ENCODE measurements at regions not wholly inside any gene's neighbourhood (a gene's known extent, or its start where the extent isn't known, plus 50 kb on each side); places are given as distances from the start of the nearest gene placed in this dataset.

- intact Hi-C loops (cut with DNase I; ENCODE audit: low total_unique reads), result no loop called here
- Histone ChIP-seq H3K36me3 (no peaks in the 10 kb centered on the region), H3K4me1 (no peaks in the 10 kb centered on the region), H3K9me3 (no peaks in the 10 kb centered on the region), H3K4me3 (no peak overlapping the region), H3K27ac (no peak overlapping the region), H3K27me3 (no peaks in the 10 kb centered on the region)
- TF ChIP-seq, protein P1, sequence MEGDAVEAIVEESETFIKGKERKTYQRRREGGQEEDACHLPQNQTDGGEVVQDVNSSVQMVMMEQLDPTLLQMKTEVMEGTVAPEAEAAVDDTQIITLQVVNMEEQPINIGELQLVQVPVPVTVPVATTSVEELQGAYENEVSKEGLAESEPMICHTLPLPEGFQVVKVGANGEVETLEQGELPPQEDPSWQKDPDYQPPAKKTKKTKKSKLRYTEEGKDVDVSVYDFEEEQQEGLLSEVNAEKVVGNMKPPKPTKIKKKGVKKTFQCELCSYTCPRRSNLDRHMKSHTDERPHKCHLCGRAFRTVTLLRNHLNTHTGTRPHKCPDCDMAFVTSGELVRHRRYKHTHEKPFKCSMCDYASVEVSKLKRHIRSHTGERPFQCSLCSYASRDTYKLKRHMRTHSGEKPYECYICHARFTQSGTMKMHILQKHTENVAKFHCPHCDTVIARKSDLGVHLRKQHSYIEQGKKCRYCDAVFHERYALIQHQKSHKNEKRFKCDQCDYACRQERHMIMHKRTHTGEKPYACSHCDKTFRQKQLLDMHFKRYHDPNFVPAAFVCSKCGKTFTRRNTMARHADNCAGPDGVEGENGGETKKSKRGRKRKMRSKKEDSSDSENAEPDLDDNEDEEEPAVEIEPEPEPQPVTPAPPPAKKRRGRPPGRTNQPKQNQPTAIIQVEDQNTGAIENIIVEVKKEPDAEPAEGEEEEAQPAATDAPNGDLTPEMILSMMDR (IDR thresholded peaks at IDR 0.05), result no peak
- TF ChIP-seq POLR2AphosphoS5 (IDR thresholded peaks at IDR 0.05), result no peak
- no peak for TF ChIP-seq POLR2A (IDR thresholded peaks at IDR 0.05)
- no peak for DNase-seq (ENCODE audit: low spot score in 2 of 2)
Observed at GRCh38 chr13:89827552-89827951, 1519.9 kb upstream of the MIR17HG start.

- no peak overlapping the region for H3K27ac ChIP-seq
- intact Hi-C loops (cut with DNase I; ENCODE audit: low total_unique reads), result no loop called here
Observed at GRCh38 chr13:89828506-89828905, 1519.0 kb upstream of the MIR17HG start.

GRCh38 chr13:89831157-89831556 lies 1516.3 kb upstream of the MIR17HG start:
- Histone ChIP-seq H3K9me3 (no peaks in the 10 kb centered on the region), H3K27me3 (no peaks in the 10 kb centered on the region), H3K4me1 (no peaks in the 10 kb centered on the region), H3K36me3 (no peaks in the 10 kb centered on the region), H3K27ac (no peak overlapping the region), H3K4me3 (no peak overlapping the region)
- TF ChIP-seq, protein P1 (IDR thresholded peaks at IDR 0.05), result no peak
- TF ChIP-seq POLR2A (IDR thresholded peaks at IDR 0.05), result no peak
- TF ChIP-seq POLR2AphosphoS5 (IDR thresholded peaks at IDR 0.05), result no peak
- intact Hi-C loops (cut with DNase I; ENCODE audit: low total_unique reads), result no loop called here
- no peak for DNase-seq (ENCODE audit: low spot score in 2 of 2)

More at GRCh38 chr13:89828506-89828905, 1519.0 kb upstream of the MIR17HG start:
- Histone ChIP-seq H3K9me3 (no peaks in the 10 kb centered on the region), H3K27me3 (no peaks in the 10 kb centered on the region), H3K36me3 (no peaks in the 10 kb centered on the region), H3K4me3 (no peak overlapping the region), H3K4me1 (no peaks in the 10 kb centered on the region)
- TF ChIP-seq POLR2AphosphoS5 (IDR thresholded peaks at IDR 0.05) (no peak), POLR2A (IDR thresholded peaks at IDR 0.05) (no peak)
- TF ChIP-seq, protein P1 (IDR thresholded peaks at IDR 0.05), result no peak
- DNase-seq (ENCODE audit: low spot score in 2 of 2), result no peak

DNA sequence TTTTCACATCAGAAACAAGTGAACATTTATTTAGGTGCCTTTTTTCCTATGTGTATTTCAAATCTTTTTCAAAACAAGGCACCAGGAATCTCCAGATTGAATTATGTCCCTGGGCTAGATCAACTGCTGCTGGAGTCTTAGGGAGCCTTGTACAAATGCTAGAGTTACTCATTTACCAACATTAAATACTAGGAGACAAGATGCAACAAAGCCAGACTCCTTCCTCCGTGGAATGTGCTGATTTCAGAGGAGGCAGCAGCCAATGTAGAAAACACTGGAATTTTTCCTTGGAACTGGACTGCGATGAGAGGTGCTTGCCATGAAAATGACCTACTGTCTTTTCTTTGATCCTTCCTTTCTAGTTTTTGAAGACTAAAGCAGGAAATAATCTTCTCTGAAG lies 1514.7 kb upstream of the MIR17HG start:
- Histone ChIP-seq H3K4me3 (no peak overlapping the region), H3K27me3 (no peaks in the 10 kb centered on the region), H3K9me3 (no peaks in the 10 kb centered on the region), H3K36me3 (no peaks in the 10 kb centered on the region), H3K4me1 (no peaks in the 10 kb centered on the region), H3K27ac (no peak overlapping the region)
- no peak for DNase-seq (ENCODE audit: low spot score in 2 of 2)
- intact Hi-C loops (cut with DNase I; ENCODE audit: low total_unique reads), result no loop called here
- no peak for TF ChIP-seq POLR2AphosphoS5 (IDR thresholded peaks at IDR 0.05)
- TF ChIP-seq POLR2A (IDR thresholded peaks at IDR 0.05), result no peak
- TF ChIP-seq, protein P1 (IDR thresholded peaks at IDR 0.05), result no peak

GRCh38 chr13:89843621-89844020 lies 1503.9 kb upstream of the MIR17HG start:
- H3K27me3 ChIP-seq, result no peaks in the 10 kb centered on the region
- H3K4me3 ChIP-seq, result no peak overlapping the region
- DNase-seq (ENCODE audit: low spot score in 2 of 2), result no peak
- TF ChIP-seq POLR2A (IDR thresholded peaks at IDR 0.05), result no peak
- TF ChIP-seq, protein P1 (IDR thresholded peaks at IDR 0.05), result no peak
- no peak for TF ChIP-seq POLR2AphosphoS5 (IDR thresholded peaks at IDR 0.05)
- no peaks in the 10 kb centered on the region for H3K4me1 ChIP-seq
- H3K27ac ChIP-seq, result no peak overlapping the region
- no peaks in the 10 kb centered on the region for H3K36me3 ChIP-seq
- intact Hi-C loops (cut with DNase I; ENCODE audit: low total_unique reads), result no loop called here
- no peaks in the 10 kb centered on the region for H3K9me3 ChIP-seq
